ENCODE measurements at regions not wholly inside any gene's neighbourhood (a gene's known extent, or its start where the extent isn't known, plus 50 kb on each side); places are given as distances from the start of the nearest gene placed in this dataset.
"Not testable (repeated sequence)": the region's sequence is repeated elsewhere in the genome, so short reads cannot be mapped to it uniquely, and the experiment has no call there.

- FAIRE-seq: no peak
- no peak for DNase-seq (ENCODE audit: insufficient read length, low spot score)
Measured at GRCh38 chr4:164529058-164529457, 224.9 kb upstream of the SMIM31 start.

DNA sequence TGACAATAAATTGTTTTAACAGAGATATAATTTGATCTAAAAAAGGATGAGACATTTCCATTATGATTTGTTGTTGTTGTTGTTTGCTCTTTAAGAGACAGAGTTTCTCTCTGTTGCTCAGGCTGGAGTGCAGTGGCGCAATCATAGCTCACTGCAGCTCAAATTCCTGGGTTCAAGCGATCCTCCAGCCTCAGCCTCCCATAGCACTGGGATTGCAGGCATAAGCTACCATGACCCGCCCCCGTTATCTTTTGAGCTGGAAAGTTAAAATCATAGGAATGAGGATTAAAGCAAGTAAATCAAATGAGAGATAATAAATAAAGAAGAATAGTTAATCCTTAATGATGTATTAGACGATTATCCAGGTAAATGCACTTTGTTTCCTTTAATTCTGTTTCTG lies 224.4 kb upstream of the SMIM31 start:
- DNase-seq (ENCODE audit: insufficient read length, low spot score) (no peak), FAIRE-seq (no peak)

GRCh38 chr4:164531336-164531735 lies 222.6 kb upstream of the SMIM31 start:
- FAIRE-seq: no peak

GRCh38 chr4:164536814-164537213 lies 217.1 kb upstream of the SMIM31 start:
- FAIRE-seq: no peak
- no peak for DNase-seq (ENCODE audit: insufficient read length, low spot score)

More at GRCh38 chr4:164531336-164531735, 222.6 kb upstream of the SMIM31 start:
- DNase-seq (ENCODE audit: insufficient read length, low spot score): no peak

DNA sequence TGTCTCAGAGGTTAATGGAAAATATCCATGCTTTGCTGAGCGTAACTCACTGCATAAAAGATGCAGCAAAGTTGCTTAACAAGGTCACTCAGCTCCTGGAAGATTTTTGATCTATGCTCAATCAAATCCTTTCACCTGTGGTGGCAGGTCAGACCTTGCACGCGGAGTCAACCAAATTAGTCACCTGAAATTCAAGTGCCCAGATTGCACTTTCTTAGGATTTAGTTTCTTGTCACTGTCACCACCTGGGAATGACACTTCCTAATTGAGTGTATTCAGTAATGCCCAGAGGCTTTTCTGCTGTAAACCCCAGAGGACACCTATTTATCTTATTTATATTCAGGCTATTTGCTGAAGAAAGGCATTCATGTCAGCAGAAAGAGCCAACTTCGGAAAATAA lies 215.8 kb upstream of the SMIM31 start:
- DNase-seq (ENCODE audit: insufficient read length, low spot score): no peak
- FAIRE-seq: no peak

DNA sequence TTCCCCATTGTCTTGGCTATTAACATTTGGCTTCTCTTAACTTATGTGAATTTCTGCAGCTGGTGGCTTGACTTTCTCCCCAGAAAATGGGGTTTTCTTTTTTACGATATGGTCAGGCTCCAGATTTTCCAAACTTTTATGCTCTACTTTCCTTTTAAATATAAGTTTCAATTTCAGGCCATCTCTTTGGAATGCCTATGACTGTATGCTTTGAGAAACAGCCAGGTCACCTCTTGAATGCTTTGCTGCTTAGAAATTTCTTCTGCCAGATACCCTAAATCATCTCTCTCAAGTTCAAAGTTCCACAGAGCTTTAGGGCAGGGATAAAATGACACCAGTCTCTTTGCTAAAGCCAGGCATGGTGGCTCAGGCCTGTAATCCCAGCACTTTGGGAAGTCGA lies 212.9 kb upstream of the SMIM31 start:
- DNase-seq (ENCODE audit: insufficient read length, low spot score): no peak
- no peak for FAIRE-seq

DNA sequence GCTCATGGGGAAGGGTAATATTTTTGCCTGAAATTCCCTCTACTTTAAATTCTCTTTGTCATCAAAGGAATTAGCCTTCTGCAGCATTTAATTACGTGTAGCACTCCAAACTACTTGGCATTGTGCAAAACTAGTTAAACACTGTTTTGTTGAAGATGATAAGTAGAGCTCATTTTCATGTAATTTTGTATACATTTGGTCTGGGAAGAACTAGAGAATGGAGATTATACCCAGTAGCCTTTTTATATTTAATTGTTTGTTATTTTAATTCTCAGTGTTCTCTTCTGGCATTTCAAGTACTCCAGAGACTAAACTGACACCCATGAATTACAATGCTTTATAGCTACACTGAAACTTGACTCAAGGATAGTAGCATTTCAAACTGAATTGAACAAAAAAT lies 211.5 kb upstream of the SMIM31 start:
- DNase-seq (ENCODE audit: insufficient read length, low spot score) (no peak), FAIRE-seq (no peak)

- FAIRE-seq (no peak), DNase-seq (ENCODE audit: insufficient read length, low spot score) (no peak)
Measured at GRCh38 chr4:164550989-164551712, 202.8 kb upstream of the SMIM31 start.

GRCh38 chr4:164551713-164552040 lies 202.3 kb upstream of the SMIM31 start:
- no peak for FAIRE-seq

GRCh38 chr4:164571593-164572390 lies 182.1 kb upstream of the SMIM31 start:
- DNase-seq (ENCODE audit: insufficient read length, low spot score) (no peak), FAIRE-seq (no peak)

More at GRCh38 chr4:164551713-164552040, 202.3 kb upstream of the SMIM31 start:
- DNase-seq (ENCODE audit: insufficient read length, low spot score): no peak

DNA sequence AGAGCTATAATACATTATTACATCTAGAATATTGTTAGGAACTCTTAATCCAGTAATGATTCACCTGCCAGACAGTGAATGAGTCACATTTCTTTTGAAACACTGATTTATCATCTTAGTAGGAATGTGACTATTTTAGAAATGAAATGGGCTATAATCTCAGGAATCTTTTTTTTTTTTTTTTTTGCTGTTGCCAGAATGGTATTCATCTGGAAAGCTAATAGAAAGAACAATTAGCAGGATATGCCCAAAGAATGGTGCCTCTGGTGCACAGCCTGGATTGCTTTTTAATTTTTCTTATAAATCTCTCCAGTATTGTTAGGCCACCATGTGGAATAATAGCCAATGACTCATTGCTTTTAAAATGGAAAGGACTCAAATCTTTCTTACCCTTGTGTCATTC lies 181.1 kb upstream of the SMIM31 start:
- no peak for FAIRE-seq
- no peak for DNase-seq (ENCODE audit: insufficient read length, low spot score)

DNA sequence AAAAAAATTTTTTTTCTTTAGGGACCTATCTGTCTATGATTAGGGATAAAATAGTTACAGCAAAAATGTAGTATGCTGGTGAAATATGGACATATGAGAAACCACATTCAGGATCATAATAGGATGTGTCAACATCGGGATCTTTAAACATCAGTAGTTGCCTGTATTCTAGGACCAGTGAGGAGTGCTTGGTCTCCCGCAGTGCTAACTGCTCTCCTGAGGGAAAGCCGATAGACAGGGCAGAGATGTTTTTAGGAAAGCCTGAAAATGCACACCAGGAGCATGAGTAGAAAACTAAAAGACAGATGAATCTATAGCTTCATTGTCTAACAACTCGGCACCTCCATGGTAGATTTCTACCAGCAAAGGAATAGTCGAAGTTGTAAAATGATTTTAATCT lies 178.1 kb upstream of the SMIM31 start:
- FAIRE-seq (no peak), DNase-seq (ENCODE audit: insufficient read length, low spot score) (no peak)

DNA sequence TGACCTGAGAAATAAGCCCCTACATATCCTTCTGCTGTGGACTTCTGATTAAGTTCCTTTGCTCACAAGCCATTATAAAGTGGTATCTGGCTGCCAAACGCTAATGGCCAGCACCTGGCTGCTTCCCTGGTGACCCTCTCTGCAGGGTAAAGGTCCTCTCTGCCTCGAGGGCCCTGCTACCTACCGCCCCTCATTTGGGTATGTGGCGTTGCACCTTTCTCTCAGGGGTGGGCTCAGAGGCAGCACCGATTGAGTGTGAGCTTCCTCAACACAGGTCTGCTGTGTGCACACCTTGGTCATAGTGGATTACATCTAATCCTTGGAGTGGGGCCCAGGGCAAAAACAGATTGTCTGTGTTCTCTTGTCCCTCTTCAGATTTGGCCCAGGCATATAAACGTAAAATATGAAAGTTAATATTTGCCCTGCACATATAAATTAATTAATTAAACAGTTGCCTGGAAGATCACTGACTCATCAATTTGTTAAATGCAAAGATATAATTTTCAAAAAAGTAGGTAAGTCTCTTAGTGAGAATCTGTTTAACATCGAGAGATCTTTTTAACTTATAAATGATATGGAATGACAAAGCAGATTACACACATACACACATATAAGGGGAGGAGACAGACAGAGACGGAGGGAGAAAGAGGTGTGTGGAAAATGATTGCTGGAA lies 174.5 kb upstream of the SMIM31 start:
- DNase-seq (ENCODE audit: insufficient read length, low spot score): no peak
- FAIRE-seq: no peak

DNA sequence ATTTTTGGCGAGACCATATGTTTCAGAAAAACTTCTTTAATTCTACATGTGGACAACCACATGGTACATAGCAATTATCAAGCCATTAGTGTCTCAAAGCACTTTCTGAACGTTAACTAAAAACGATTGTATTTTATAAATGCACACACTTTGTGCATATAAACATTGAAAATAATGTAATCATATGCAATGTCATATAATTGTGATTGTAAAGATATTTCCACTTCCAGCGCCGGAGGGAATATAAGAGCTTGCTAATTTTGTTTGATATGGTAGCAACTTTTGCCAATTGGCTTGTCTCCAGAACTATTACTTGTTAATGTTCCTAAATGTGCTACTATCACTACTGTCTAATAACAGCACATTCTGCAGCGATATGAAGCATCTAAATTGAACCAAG lies 162.3 kb upstream of the SMIM31 start:
- no peak for DNase-seq (ENCODE audit: insufficient read length, low spot score)
- no peak for FAIRE-seq

- FAIRE-seq: no peak
- DNase-seq (ENCODE audit: insufficient read length, low spot score): no peak
Measured at GRCh38 chr4:164595751-164596150, 158.2 kb upstream of the SMIM31 start.

DNA sequence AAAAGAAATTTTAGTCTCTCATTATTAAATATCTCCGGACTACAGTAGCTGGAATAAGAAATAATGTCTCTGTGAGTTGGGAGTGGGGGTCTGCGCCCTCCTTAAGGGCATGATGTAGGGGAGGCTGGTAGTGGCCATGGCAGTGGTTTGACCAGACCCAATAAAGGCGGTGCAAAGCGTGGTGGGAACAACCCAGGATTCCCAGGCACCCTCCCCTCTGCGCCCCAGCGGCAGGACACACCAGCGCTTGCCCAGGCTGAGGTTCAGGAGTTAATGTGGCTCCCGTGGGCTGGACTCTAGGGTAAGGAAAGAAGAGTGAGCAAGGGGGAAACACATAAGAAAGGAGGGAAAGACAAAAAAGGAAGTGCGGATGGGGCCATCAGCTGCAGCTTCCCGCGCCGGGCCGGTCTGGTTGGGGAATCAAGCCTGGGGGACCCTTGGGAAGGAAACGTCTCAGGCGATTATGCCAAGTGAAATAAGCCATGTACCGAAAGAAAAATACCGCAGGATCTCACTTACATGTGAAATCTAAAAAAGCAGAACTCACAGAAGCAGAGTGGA lies 157.5 kb upstream of the SMIM31 start:
- DNase-seq (ENCODE audit: insufficient read length, low spot score): no peak
- no peak for FAIRE-seq

DNA sequence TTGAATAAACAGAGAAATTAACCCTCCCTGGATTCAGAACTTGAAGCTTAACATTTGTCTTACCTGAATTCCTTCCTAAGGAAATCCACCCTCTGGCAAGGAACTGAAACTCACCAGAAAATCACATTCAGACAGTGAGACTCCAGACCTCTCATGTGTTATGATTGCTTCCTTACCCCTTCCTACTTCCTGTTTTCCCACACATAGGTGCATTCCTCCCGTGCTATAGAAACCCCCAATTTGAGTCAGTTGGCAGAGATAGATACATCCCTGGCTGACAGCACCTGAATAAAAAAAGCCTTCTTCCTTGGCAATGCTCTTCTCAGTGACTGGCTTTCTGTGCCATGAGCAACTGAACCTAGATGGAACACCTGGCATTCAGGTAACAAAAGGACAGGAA lies 157.0 kb upstream of the SMIM31 start:
- no peak for FAIRE-seq

DNA sequence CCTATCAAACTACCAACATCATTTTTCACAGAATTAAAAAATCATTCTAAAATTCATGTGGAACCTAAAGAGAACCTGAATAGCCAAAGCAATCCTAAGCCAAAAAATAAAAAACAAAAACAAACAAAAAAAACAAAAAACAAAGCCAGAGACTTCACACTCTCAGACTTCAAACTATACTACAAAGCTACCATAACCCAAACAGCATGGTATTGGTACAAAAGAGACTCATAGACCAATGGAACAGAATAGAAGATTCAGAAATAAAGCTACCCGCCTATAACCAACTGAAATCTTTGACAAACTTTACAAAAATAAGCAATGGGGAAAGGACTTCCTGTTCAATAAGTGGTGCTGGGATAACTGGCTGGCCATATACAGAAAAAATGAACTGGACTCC lies 152.3 kb upstream of the SMIM31 start:
- FAIRE-seq (no peak), DNase-seq (ENCODE audit: insufficient read length, low spot score) (no peak)

More for the DNA sequence above, 157.0 kb upstream of the SMIM31 start:
- no peak for DNase-seq (ENCODE audit: insufficient read length, low spot score)

- not testable (repeated sequence) for DNase-seq (ENCODE audit: insufficient read length, low spot score); FAIRE-seq
Measured at GRCh38 chr4:164605791-164606190, 148.1 kb upstream of the SMIM31 start.

- peak; percentile 84 for FAIRE-seq
- no peak for DNase-seq (ENCODE audit: insufficient read length, low spot score)
Measured at GRCh38 chr4:164606478-164606877, 147.5 kb upstream of the SMIM31 start.

DNA sequence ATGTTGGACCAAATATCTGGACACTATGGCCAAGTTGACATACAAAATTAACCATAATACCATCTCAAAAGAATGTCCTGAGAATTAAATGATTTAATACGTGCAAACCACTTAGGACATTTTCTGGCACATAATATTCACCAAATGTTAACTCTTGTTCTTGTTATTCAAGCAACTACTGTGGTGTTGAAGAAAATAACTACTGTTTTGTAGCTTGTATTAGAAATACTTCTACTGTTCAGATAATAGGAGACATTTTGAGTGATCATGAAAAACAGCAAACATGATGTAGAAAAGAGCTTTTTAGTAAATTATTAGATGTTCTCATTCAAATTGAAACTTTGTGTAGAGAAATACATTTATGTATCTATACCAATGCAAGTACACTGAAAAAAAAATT lies 140.7 kb upstream of the SMIM31 start:
- DNase-seq (ENCODE audit: insufficient read length, low spot score): no peak
- no peak for FAIRE-seq
